ENCODE measurements at regions not wholly inside any gene's neighbourhood (a gene's known extent, or its start where the extent isn't known, plus 50 kb on each side); places are given as distances from the start of the nearest gene placed in this dataset.

GRCh38 chr7:67438913-67439505 is 442.4 kb downstream of the TYW1 start:
- Histone ChIP-seq H3K9me3 (no peaks in the 10 kb centered on the region), H3K27me3 (no peaks in the 10 kb centered on the region), H3K4me1 (no peaks in the 10 kb centered on the region), H3K27ac (no peak overlapping the region), H3K36me3 (no peaks in the 10 kb centered on the region), H3K4me3 (no peak overlapping the region)
- DNase-seq (no peak), ATAC-seq (no peak)
- intact Hi-C loops (cut with DNase I), result no loop called here
- TF ChIP-seq CTCF (IDR thresholded peaks at IDR 0.05), result no peak

GRCh38 chr7:67440321-67440720 is 443.7 kb downstream of the TYW1 start:
- no peak for TF ChIP-seq CTCF (IDR thresholded peaks at IDR 0.05)
- Histone ChIP-seq H3K4me1 (no peaks in the 10 kb centered on the region), H3K4me3 (no peak overlapping the region), H3K36me3 (no peaks in the 10 kb centered on the region), H3K27ac (no peak overlapping the region), H3K9me3 (peaks cover 0 to 10% of the 10 kb centered on the region in 2 donors), H3K27me3 (no peaks in the 10 kb centered on the region)
- no peak for ATAC-seq
- no peak for DNase-seq
- intact Hi-C loops (cut with DNase I), result no loop called here

- Histone ChIP-seq H3K4me1 (no peaks in the 10 kb centered on the region), H3K27me3 (no peaks in the 10 kb centered on the region), H3K36me3 (no peaks in the 10 kb centered on the region), H3K9me3 (peaks cover 0 to 10% of the 10 kb centered on the region in 2 donors), H3K27ac (no peak overlapping the region), H3K4me3 (no peak overlapping the region)
- intact Hi-C loops (cut with DNase I), result no loop called here
- no peak for TF ChIP-seq CTCF (IDR thresholded peaks at IDR 0.05)
- no peak for ATAC-seq
- DNase-seq, result no peak
Measured at GRCh38 chr7:67445728-67446127, 449.1 kb downstream of the TYW1 start.

- H3K9me3 ChIP-seq, result peaks cover 0 to 10% of the 10 kb centered on the region in 2 donors
- H3K27ac ChIP-seq, result no peak overlapping the region
- no peaks in the 10 kb centered on the region for H3K36me3 ChIP-seq
- ATAC-seq (no peak), DNase-seq (no peak)
- no peak for TF ChIP-seq CTCF (IDR thresholded peaks at IDR 0.05)
- no peaks in the 10 kb centered on the region for H3K27me3 ChIP-seq
- no peaks in the 10 kb centered on the region for H3K4me1 ChIP-seq
- intact Hi-C loops (cut with DNase I), result no loop called here
- H3K4me3 ChIP-seq, result no peak overlapping the region
Measured at GRCh38 chr7:67447297-67447696, 450.7 kb downstream of the TYW1 start.

GRCh38 chr7:67448271-67448670 is 451.6 kb downstream of the TYW1 start:
- DNase-seq (no peak), ATAC-seq (no peak)
- Histone ChIP-seq H3K27me3 (no peaks in the 10 kb centered on the region), H3K36me3 (no peaks in the 10 kb centered on the region), H3K4me1 (no peaks in the 10 kb centered on the region), H3K9me3 (peaks cover 0 to 10% of the 10 kb centered on the region in 2 donors), H3K4me3 (no peak overlapping the region), H3K27ac (no peak overlapping the region)
- intact Hi-C loops (cut with DNase I), result no loop called here
- TF ChIP-seq CTCF (IDR thresholded peaks at IDR 0.05), result no peak
